PFSK-1 (cell line): ENCODE measurements at regions not wholly inside any gene's neighbourhood (a gene's known extent, or its start where the extent isn't known, plus 50 kb on each side); places are given as distances from the start of the nearest gene placed in this dataset.

Experiments used
- REST ChIP-seq, 2 experiments: IDR thresholded peaks; 2 replicates each; pipeline versions ENCODE4 v1.6.1 to v1.8.0; 2011 to 2012; ENCODE audit warnings: low read depth in 2 of 2, low read length in 2 of 2, control low read depth in 1 of 2, inconsistent platforms in 1 of 2, mild to moderate bottlenecking in 1 of 2, moderate library complexity in 1 of 2; ENCODE audit not compliant: insufficient read depth in 1 of 2
- TAF1 ChIP-seq: IDR thresholded peaks from 2 replicates; pipeline ENCODE4 v1.6.1; 2012; ENCODE audit warnings: low read length, control low read depth, borderline replicate concordance; ENCODE audit not compliant: insufficient read depth

- no peak for TF ChIP-seq REST (IDR thresholded peaks at IDR 0.05; ENCODE audit: insufficient read depth in 1 of 2, low read depth in 2 of 2, low read length in 2 of 2)
- no peak for TF ChIP-seq TAF1
Measured at GRCh38 chr1:95723346-95723745, 489.3 kb downstream of the RWDD3 start.
